Activated CD8-positive, alpha-beta T cell treated with anti-CD3 and anti-CD28 coated beads, Interleukin-2, amount 10 ng/mL, durations not matched to agents 7 days and 5 days (primary cell): ENCODE measurements at regions not wholly inside any gene's neighbourhood (a gene's known extent, or its start where the extent isn't known, plus 50 kb on each side); places are given as distances from the start of the nearest gene placed in this dataset.
"Not testable (repeated sequence)": the region's sequence is repeated elsewhere in the genome, so short reads cannot be mapped to it uniquely, and the experiment has no call there.

ENCODE experiments used
- ATAC-seq: fragments of 150-1000 bp; cut with Tn5 transposase; one replicate; pipeline ENCODE4 v1.10.0; 2021; ENCODE audit warnings: moderate library complexity
- CTCF ChIA-PET: fragments of 350-600 bp; sonication (Branson Sonifier 250); formaldehyde crosslinking; loops from one replicate; lab custom pipeline; 2021; ENCODE audit warnings: antibody characterized with exemption; lab: Charles Lee
- POLR2A ChIA-PET: fragments of 350-600 bp; sonication (Branson Sonifier 250); formaldehyde crosslinking; loops from one replicate; lab custom pipeline; 2021; ENCODE audit warnings: antibody characterized with exemption; lab: Charles Lee
- DNase-seq: peaks from one replicate; pipeline ENCODE4 v3.0.0-alpha.2; 2020
- H3K27ac Mint-ChIP-seq: one replicate; pipeline ENCODE4 v1.8.0; 2021; ENCODE audit warnings: mild to moderate bottlenecking, mixed read lengths
- H3K27me3 Mint-ChIP-seq: one replicate; pipeline ENCODE4 v1.8.0; 2021; ENCODE audit warnings: low read depth, mixed read lengths
- H3K36me3 Mint-ChIP-seq: one replicate; pipeline ENCODE4 v1.8.0; 2021; ENCODE audit warnings: low read depth, mixed read lengths
- H3K4me1 Mint-ChIP-seq: one replicate; pipeline ENCODE4 v1.8.0; 2021; ENCODE audit warnings: low read depth, mixed read lengths
- H3K4me3 Mint-ChIP-seq: one replicate; pipeline ENCODE4 v1.8.0; 2021; ENCODE audit warnings: mild to moderate bottlenecking, mixed read lengths
- H3K9me3 Mint-ChIP-seq: one replicate; pipeline ENCODE4 v1.8.0; 2022; ENCODE audit warnings: mixed read lengths; ENCODE audit not compliant: insufficient read depth

- no peak overlapping the region for H3K27ac Mint-ChIP-seq
- no peak overlapping the region for H3K4me3 Mint-ChIP-seq
- no peaks in the 10 kb centered on the region for H3K4me1 Mint-ChIP-seq
- no peaks in the 10 kb centered on the region for H3K9me3 Mint-ChIP-seq
- H3K27me3 Mint-ChIP-seq, result no peaks in the 10 kb centered on the region
- ChIA-PET POLR2A (no interaction called here), CTCF (no interaction called here)
- DNase-seq (no peak), ATAC-seq (no peak)
- no peaks in the 10 kb centered on the region for H3K36me3 Mint-ChIP-seq
Observed at GRCh38 chr7:119964065-119964464, 308.9 kb upstream of the KCND2 start.

- no peak overlapping the region for H3K27ac Mint-ChIP-seq
- no peak for ATAC-seq
- no peaks in the 10 kb centered on the region for H3K9me3 Mint-ChIP-seq
- no peaks in the 10 kb centered on the region for H3K36me3 Mint-ChIP-seq
- ChIA-PET POLR2A (no interaction called here), CTCF (no interaction called here)
- H3K27me3 Mint-ChIP-seq, result no peaks in the 10 kb centered on the region
- DNase-seq, result no peak
- H3K4me1 Mint-ChIP-seq, result no peaks in the 10 kb centered on the region
- no peak overlapping the region for H3K4me3 Mint-ChIP-seq
Observed at GRCh38 chr7:119964788-119965542, 308.0 kb upstream of the KCND2 start.

GRCh38 chr7:119967221-119967620, 305.8 kb upstream of the KCND2 start:
- Mint-ChIP-seq H3K9me3 (no peaks in the 10 kb centered on the region), H3K36me3 (no peaks in the 10 kb centered on the region), H3K27me3 (no peaks in the 10 kb centered on the region), H3K4me1 (no peaks in the 10 kb centered on the region), H3K27ac (no peak overlapping the region), H3K4me3 (no peak overlapping the region)
- ChIA-PET CTCF (no interaction called here), POLR2A (no interaction called here)
- DNase-seq (no peak), ATAC-seq (no peak)

DNA sequence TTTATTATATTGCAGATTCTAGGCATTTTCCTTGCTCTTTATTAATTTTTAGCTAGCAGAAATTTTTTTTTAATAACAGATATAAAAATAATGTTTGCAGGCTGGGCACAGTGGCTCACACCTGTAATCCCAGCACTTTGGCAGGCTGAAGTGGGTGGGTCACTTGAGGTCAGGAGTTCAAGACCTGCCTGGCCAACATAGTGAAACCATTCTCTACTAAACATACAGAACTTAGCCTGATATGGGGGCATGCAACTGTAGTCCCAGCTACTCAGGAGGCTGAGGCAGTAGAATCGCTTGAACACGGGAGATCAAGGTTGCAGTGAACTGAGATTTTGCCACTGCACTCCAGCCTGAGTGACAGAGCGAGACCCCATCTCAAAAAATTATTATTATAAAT, 304.6 kb upstream of the KCND2 start:
- H3K36me3 Mint-ChIP-seq, ATAC-seq, H3K27me3 Mint-ChIP-seq, DNase-seq, H3K4me3 Mint-ChIP-seq, POLR2A ChIA-PET, H3K9me3 Mint-ChIP-seq, H3K4me1 Mint-ChIP-seq, CTCF ChIA-PET, H3K27ac Mint-ChIP-seq: not testable (repeated sequence)

DNA sequence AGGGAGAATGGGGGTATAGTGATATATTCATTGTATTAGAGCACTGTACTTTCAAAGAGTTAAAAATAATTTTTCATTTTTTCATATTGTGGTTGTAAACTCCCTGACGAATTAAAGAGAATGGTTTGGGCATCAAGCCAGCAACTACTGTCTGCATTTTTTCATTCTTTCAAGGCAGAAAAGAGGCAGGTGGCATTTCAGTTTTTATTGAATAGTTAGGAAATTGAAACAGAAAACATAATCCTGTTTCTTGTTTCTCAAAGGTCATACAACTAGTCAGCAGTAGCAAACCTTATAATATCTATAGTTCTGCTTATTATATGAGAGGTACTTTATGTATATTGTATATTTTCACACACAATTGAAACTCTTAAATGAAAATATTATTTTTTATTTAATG, 303.9 kb upstream of the KCND2 start:
- no peaks in the 10 kb centered on the region for H3K36me3 Mint-ChIP-seq
- no peaks in the 10 kb centered on the region for H3K9me3 Mint-ChIP-seq
- POLR2A ChIA-PET, result no interaction called here
- DNase-seq (no peak), ATAC-seq (no peak)
- H3K27me3 Mint-ChIP-seq, result no peaks in the 10 kb centered on the region
- H3K4me1 Mint-ChIP-seq, result no peaks in the 10 kb centered on the region
- no peak overlapping the region for H3K27ac Mint-ChIP-seq
- H3K4me3 Mint-ChIP-seq, result no peak overlapping the region
- CTCF ChIA-PET, result no interaction called here

- Mint-ChIP-seq H3K9me3 (no peaks in the 10 kb centered on the region), H3K27me3 (no peaks in the 10 kb centered on the region), H3K4me1 (no peaks in the 10 kb centered on the region), H3K27ac (no peak overlapping the region), H3K36me3 (no peaks in the 10 kb centered on the region), H3K4me3 (no peak overlapping the region)
- DNase-seq, result no peak
- no peak for ATAC-seq
- POLR2A ChIA-PET, result no interaction called here
- CTCF ChIA-PET, result no interaction called here
Observed at GRCh38 chr7:119969763-119970162, 303.2 kb upstream of the KCND2 start.

DNA sequence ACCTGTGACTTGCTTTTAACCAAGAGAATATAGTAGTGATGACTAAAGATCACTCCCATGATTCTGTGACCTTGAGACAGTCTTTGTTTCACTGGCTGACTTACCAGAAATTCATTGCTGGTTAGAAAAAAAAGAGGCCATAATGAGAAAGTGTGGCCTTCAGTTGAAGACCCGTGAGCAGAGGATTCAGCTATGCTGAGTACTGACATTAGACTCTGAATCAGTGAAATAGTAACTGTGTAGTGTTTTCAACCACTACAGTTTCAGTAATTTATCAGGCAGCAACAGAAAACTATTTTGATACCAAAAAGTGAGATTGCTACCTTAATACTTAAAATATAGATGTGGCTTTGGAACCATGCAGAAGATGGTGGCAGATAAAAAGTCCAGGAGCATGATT, 298.0 kb upstream of the KCND2 start:
- H3K27me3 Mint-ChIP-seq, result no peaks in the 10 kb centered on the region
- ATAC-seq (no peak), DNase-seq (no peak)
- H3K4me3 Mint-ChIP-seq, result no peak overlapping the region
- CTCF ChIA-PET, result no interaction called here
- POLR2A ChIA-PET, result no interaction called here
- H3K4me1 Mint-ChIP-seq, result no peaks in the 10 kb centered on the region
- H3K27ac Mint-ChIP-seq, result no peak overlapping the region
- H3K36me3 Mint-ChIP-seq, result no peaks in the 10 kb centered on the region
- no peaks in the 10 kb centered on the region for H3K9me3 Mint-ChIP-seq

GRCh38 chr7:119982884-119983283, 290.1 kb upstream of the KCND2 start:
- DNase-seq, result no peak
- ChIA-PET CTCF (no interaction called here), POLR2A (no interaction called here)
- Mint-ChIP-seq H3K4me1 (no peaks in the 10 kb centered on the region), H3K27ac (no peak overlapping the region), H3K27me3 (no peaks in the 10 kb centered on the region), H3K36me3 (no peaks in the 10 kb centered on the region), H3K4me3 (no peak overlapping the region), H3K9me3 (peaks cover 8% of the 10 kb centered on the region)
- ATAC-seq, result no peak

DNA sequence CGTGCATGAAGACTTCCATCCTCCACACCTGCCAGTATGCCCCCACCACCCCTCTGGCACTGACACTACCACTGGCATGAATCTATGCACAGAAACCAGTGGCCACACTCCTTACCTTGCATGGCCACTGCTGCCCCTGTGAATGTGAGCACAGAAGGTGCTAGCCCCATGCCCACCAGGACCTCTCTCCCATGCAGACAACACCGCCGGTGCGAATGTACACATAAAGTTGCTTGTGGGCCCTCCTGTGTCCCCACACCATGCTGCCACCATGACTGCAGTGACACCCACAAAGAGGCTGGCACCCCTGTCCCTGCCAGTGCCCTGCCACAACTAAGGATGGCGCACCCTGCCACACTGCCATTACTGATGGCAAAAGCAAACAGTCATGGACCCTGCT, 289.5 kb upstream of the KCND2 start:
- DNase-seq (no peak), ATAC-seq (no peak)
- Mint-ChIP-seq H3K36me3 (no peaks in the 10 kb centered on the region), H3K4me1 (no peaks in the 10 kb centered on the region), H3K27me3 (no peaks in the 10 kb centered on the region), H3K9me3 (peaks cover 8% of the 10 kb centered on the region), H3K27ac (no peak overlapping the region), H3K4me3 (no peak overlapping the region)
- ChIA-PET CTCF (no interaction called here), POLR2A (no interaction called here)

GRCh38 chr7:119984247-119984646, 288.7 kb upstream of the KCND2 start:
- Mint-ChIP-seq H3K36me3 (no peaks in the 10 kb centered on the region), H3K27ac (no peak overlapping the region), H3K4me3 (no peak overlapping the region), H3K9me3 (peaks cover 8% of the 10 kb centered on the region), H3K4me1 (no peaks in the 10 kb centered on the region), H3K27me3 (no peaks in the 10 kb centered on the region)
- DNase-seq (no peak), ATAC-seq (no peak)
- ChIA-PET POLR2A (no interaction called here), CTCF (no interaction called here)

DNA sequence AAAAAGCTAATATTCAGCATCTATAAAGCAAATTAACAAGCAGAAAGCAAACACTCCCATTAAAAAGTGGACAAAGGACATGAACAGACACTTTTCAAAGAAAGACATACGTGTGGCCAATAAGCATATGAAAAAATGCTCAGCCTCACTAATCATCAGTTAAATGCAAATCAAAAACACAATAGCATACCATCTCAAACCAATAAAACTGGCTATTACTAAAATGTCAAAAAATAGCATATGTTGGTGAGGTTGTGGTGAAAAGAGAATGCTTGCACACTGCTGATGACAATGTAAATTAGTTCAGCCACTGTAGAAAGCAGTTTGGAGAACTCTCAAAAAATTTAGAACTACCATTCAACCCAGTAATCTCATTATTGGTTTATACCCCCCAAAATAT, 284.6 kb upstream of the KCND2 start:
- DNase-seq, result no peak
- H3K4me3 Mint-ChIP-seq, result no peak overlapping the region
- ChIA-PET CTCF (no interaction called here), POLR2A (no interaction called here)
- H3K36me3 Mint-ChIP-seq, result no peaks in the 10 kb centered on the region
- no peaks in the 10 kb centered on the region for H3K27me3 Mint-ChIP-seq
- H3K9me3 Mint-ChIP-seq, result peaks cover 4% of the 10 kb centered on the region
- no peaks in the 10 kb centered on the region for H3K4me1 Mint-ChIP-seq
- ATAC-seq, result no peak
- H3K27ac Mint-ChIP-seq, result no peak overlapping the region

DNA sequence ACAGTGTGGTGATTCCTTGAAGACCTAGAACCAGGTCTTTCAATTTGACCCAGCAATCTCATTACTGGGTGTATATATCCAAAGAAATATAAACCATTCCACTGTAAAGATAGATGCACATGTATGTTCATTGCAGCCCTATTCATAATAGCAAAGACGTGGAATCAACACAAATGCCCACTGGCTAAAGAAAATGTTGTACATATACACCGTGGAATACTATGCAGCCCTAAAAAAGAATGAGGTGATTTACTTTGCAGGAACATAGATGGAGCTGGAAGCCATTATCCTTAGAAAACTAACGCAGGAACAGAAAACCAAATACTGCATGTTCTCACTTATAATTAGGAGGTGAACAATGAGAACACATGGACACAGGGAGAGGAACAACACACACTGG, 278.0 kb upstream of the KCND2 start:
- no peaks in the 10 kb centered on the region for H3K27me3 Mint-ChIP-seq
- H3K4me1 Mint-ChIP-seq, result no peaks in the 10 kb centered on the region
- POLR2A ChIA-PET, result no interaction called here
- CTCF ChIA-PET, result no interaction called here
- peaks cover 12% of the 10 kb centered on the region for H3K9me3 Mint-ChIP-seq
- ATAC-seq (no peak), DNase-seq (no peak)
- no peak overlapping the region for H3K4me3 Mint-ChIP-seq
- H3K36me3 Mint-ChIP-seq, result no peaks in the 10 kb centered on the region
- H3K27ac Mint-ChIP-seq, result no peak overlapping the region

DNA sequence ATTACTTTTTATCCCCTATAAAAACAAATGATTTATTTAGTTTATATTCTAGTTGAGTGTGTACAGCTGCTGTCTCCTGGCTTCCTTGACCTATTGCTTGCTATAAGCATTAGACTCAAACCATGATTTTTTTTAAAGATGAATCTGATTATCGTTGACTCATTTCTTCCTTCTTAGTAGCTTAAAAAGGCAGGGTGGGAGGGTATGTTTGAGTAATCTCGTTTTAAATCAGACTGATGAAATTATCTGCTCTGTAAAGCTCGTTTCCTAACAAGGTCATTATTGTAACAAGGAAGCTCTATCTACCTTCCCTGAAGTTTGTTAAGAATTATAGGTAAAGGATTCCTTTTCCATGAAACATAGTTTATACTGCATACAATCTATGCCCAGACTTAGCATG, 276.3 kb upstream of the KCND2 start:
- CTCF ChIA-PET, result no interaction called here
- POLR2A ChIA-PET, result no interaction called here
- H3K27me3 Mint-ChIP-seq, result no peaks in the 10 kb centered on the region
- peaks cover 7% of the 10 kb centered on the region for H3K9me3 Mint-ChIP-seq
- H3K36me3 Mint-ChIP-seq, result no peaks in the 10 kb centered on the region
- H3K4me3 Mint-ChIP-seq, result no peak overlapping the region
- no peak overlapping the region for H3K27ac Mint-ChIP-seq
- DNase-seq, result no peak
- H3K4me1 Mint-ChIP-seq, result no peaks in the 10 kb centered on the region
- no peak for ATAC-seq
